Stimulated activated CD4-positive, alpha-beta T cell treated with anti-CD3 and anti-CD28 coated beads, Interleukin-2, amount 100 ng/mL, for 24 hours (primary cell): ENCODE measurements at regions not wholly inside any gene's neighbourhood (a gene's known extent, or its start where the extent isn't known, plus 50 kb on each side); places are given as distances from the start of the nearest gene placed in this dataset.

Source experiments
- DNase-seq, 2 donors: peaks; one replicate each; pipeline ENCODE4 v3.0.0-alpha.2; 2020

DNA sequence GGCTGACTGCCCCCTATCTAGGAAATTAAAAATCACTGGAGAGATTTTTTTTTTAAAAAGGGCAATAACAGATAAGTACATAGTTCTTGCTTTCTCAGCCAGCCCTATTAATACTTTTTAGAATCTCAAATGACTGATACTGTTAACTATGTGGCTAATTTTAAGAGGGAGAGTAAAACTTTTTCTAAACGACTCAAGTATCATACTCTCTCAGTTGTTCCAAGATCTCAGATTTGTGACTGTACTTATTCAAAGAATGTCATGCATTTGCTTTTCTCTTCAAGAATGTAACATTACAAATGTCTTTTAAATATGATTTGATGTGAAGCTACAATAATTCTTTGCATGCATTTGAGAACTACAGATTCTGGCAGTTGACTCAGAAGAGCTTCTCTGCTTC, 55.4 kb upstream of the RAB11FIP2 start:
- no peak for DNase-seq

DNA sequence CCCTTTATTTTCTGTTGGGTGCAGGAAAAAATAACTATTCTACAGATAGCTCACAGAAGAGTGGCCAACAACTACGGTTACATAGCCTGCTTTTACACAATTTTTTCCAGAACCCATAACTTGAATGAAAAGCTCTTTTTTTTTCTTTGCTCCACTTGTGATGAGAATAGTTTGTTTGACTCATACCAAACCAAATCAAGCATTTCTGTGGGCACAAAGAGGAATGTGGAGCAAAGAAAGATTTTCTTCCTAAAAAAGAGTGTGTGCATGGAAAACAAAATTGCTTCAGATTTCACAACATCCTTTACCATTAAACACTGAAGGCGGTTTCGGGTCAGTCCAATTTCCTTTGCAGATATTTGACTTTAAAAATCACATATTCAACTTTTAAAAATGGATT, 54.8 kb upstream of the RAB11FIP2 start:
- DNase-seq, result no peak
